Hepatocyte (in vitro differentiated cells): ENCODE measurements at regions not wholly inside any gene's neighbourhood (a gene's known extent, or its start where the extent isn't known, plus 50 kb on each side); places are given as distances from the start of the nearest gene placed in this dataset.

ENCODE experiments used
- DNase-seq: peaks from one replicate; pipeline ENCODE4 v3.0.0-alpha.2; 2016; ENCODE audit warnings: low spot score
- H2AFZ ChIP-seq: fragments of 200-600 bp; sonication (generic); 2 replicates; pipeline ENCODE4 v1.6.0; 2016; ENCODE audit warnings: antibody characterized with exemption, mild to moderate bottlenecking
- H3K27ac ChIP-seq: fragments of 200-600 bp; sonication (generic); 2 replicates; pipeline ENCODE4 v1.5.1; 2016; ENCODE audit warnings: mild to moderate bottlenecking
- H3K27me3 ChIP-seq: fragments of 200-600 bp; sonication (generic); 2 replicates; pipeline ENCODE4 v1.6.1; 2016
- H3K36me3 ChIP-seq: fragments of 200-600 bp; sonication (generic); replicated peaks from 2 replicates; pipeline ENCODE4 v1.5.1; 2016; ENCODE audit warnings: low read depth; ENCODE audit not compliant: insufficient read depth
- H3K4me1 ChIP-seq: fragments of 200-600 bp; sonication (generic); 2 replicates; pipeline ENCODE4 v1.5.1; 2016; ENCODE audit warnings: mild to moderate bottlenecking, moderate library complexity; ENCODE audit not compliant: insufficient read depth
- H3K4me2 ChIP-seq: fragments of 200-600 bp; sonication (generic); 2 replicates; pipeline ENCODE4 v1.6.0; 2016
- H3K4me3 ChIP-seq: fragments of 200-600 bp; sonication (generic); 2 replicates; pipeline ENCODE4 v1.5.1; 2016; ENCODE audit warnings: mild to moderate bottlenecking
- H3K79me2 ChIP-seq: fragments of 200-600 bp; sonication (generic); 2 replicates; pipeline ENCODE4 v1.6.0; 2017; ENCODE audit warnings: mild to moderate bottlenecking
- H3K9me2 ChIP-seq: fragments of 200-600 bp; sonication (generic); replicated peaks from 2 replicates; pipeline ENCODE4 v1.6.0; 2017; ENCODE audit warnings: mild to moderate bottlenecking; ENCODE audit not compliant: insufficient read depth
- H3K9me3 ChIP-seq: fragments of 200-600 bp; sonication (generic); 2 replicates; pipeline ENCODE4 v1.5.1; 2016; ENCODE audit warnings: low read depth, mild to moderate bottlenecking
- H4K20me1 ChIP-seq: fragments of 200-600 bp; sonication (generic); 2 replicates; pipeline ENCODE4 v1.6.0; 2016; ENCODE audit warnings: mild to moderate bottlenecking; ENCODE audit not compliant: insufficient read depth, poor library complexity, severe bottlenecking
- CTCF ChIP-seq: fragments of 200-600 bp; sonication (generic); IDR thresholded peaks from 2 replicates; pipeline ENCODE4 v1.5.1; 2016; ENCODE audit warnings: antibody characterized with exemption, mild to moderate bottlenecking; ENCODE audit not compliant: poor library complexity
- EZH2 ChIP-seq: fragments of 200-600 bp; sonication (generic); IDR thresholded peaks from 2 replicates; pipeline ENCODE4 v1.6.1; 2016; ENCODE audit warnings: antibody characterized with exemption, mild to moderate bottlenecking, borderline replicate concordance
- EZH2phosphoT487 ChIP-seq: fragments of 200-600 bp; sonication (generic); IDR thresholded peaks from one replicate; pipeline ENCODE4 v1.6.1; 2018; ENCODE audit warnings: antibody characterized with exemption, mild to moderate bottlenecking, low read depth, moderate library complexity; ENCODE audit not compliant: unreplicated experiment, severe bottlenecking
- WGBS: methylation state at CpG from one replicate; pipeline ENCODE4 v1.1.6; 2016; ENCODE audit warnings: low lambda C conversion rate; ENCODE audit errors: missing lambda C conversion rate; 5-methylcytosine and 5-hydroxymethylcytosine counted together

DNA sequence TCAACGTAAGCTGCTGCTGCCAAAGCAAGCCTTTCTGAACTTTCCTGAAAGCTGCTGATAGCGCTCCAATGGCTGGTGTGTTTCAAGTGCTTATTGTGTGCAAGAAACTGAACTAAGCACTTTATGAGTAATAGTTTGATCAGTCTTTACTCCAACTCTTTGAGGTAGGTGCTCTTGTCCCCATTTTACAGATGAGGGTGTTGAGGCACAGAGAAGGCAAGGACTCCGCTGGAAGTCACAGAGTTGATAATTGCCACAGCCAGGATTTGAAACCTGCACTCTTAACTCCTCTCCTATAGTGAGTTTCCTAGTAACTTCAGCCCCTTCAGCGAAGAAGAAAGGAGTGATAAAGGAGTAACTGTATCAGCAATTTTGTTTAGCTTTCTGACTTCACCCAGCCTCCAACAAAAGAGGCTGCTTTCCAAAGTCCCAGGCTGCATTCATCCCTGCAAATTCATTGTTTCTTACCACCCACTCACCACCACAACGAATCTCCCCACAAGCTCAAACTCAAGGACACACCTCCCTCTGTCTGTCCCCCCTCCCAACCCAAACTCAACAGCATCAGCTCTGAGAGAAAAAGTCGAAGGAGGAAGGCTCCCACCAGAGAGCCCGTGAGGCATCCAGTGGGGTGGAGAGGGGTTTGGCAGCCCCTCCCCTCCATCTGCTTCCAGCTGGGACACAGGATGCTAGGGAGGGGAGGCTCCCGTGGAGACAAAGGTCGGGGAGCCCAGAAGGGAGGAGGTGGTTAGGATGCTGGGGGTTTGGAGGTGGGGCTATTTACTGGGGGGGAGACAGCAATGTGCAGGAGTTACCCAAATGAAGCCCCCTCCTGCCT lies 139.6 kb downstream of the NAV1 start:
- Histone ChIP-seq H3K4me3 (no peak overlapping the region), H3K9me3 (no peaks in the 10 kb centered on the region), H3K9me2 (no peaks in the 10 kb centered on the region), H3K36me3 (no peaks in the 10 kb centered on the region), H3K4me2 (no peak overlapping the region), H3K27me3 (peaks cover 4% of the 10 kb centered on the region), H4K20me1 (no peaks in the 10 kb centered on the region), H3K27ac (no peak overlapping the region), H3K79me2 (peaks cover 2% of the 10 kb centered on the region), H3K4me1 (peaks cover 11% of the 10 kb centered on the region), H2AFZ (no peak overlapping the region)
- DNase-seq = no peak
- TF ChIP-seq EZH2 (no peak), EZH2phosphoT487 (no peak), CTCF (no peak)
- WGBS = 41% methylated on average over 9 of the region's 9 CpGs

DNA sequence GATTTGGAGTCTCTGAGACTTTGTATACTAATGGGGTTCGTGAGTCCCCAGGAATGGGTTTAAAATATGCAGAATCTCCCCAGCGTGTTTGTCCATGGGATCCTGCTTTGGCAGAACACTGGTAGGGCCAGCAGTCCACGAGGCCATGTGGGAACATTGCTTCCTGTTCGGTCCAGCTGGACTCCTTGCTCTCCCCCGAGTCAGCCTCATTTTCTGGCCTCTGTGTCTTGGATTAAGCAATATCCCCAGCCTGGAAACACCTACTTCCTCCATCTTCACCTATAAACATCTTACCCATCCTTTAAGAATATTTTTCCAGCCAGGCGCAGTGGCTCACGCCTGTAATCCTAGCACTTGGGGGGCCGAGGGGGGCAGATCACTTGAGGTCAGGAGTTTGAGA lies 142.4 kb downstream of the NAV1 start:
- 78% methylated on average over 8 of the region's 8 CpGs for WGBS
- Histone ChIP-seq H3K4me1 (peaks cover 5% of the 10 kb centered on the region), H3K36me3 (no peaks in the 10 kb centered on the region), H3K9me2 (no peaks in the 10 kb centered on the region), H3K27me3 (peaks cover 4% of the 10 kb centered on the region), H3K27ac (no peak overlapping the region), H3K9me3 (no peaks in the 10 kb centered on the region), H3K79me2 (peaks cover 2% of the 10 kb centered on the region), H3K4me2 (no peak overlapping the region), H2AFZ (no peak overlapping the region), H3K4me3 (no peak overlapping the region), H4K20me1 (no peaks in the 10 kb centered on the region)
- DNase-seq = no peak
- no peak for TF ChIP-seq EZH2
- TF ChIP-seq EZH2phosphoT487 = no peak
- no peak for TF ChIP-seq CTCF

DNA sequence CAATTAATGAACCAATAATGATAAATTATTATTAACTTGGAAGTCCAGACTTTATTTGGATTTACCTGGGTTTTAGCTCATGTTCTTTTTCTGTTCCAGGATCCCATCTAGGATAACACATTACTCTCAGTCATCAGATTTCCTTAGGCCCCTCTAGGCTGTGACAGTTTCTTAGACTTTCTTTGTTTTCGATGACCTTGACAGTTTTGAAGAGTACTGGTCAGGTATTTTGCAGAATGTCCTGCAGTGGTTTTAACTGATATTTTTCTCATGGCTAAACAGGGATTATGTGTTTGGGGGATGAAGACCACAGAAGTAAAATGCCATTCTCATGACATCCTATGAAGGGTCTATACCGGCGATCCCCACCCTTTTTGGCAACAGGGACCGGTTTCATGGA lies 144.0 kb downstream of the NAV1 start:
- H3K27me3 ChIP-seq = peaks cover 4% of the 10 kb centered on the region
- H3K9me3 ChIP-seq = no peaks in the 10 kb centered on the region

More for the DNA sequence above, 144.0 kb downstream of the NAV1 start:
- no peaks in the 10 kb centered on the region for H3K36me3 ChIP-seq
- no peak for DNase-seq
- H2AFZ ChIP-seq = no peak overlapping the region
- no peaks in the 10 kb centered on the region for H3K9me2 ChIP-seq
- no peak overlapping the region for H3K4me3 ChIP-seq
- no peaks in the 10 kb centered on the region for H3K79me2 ChIP-seq
- H4K20me1 ChIP-seq = no peaks in the 10 kb centered on the region
- H3K4me1 ChIP-seq = peaks cover 13% of the 10 kb centered on the region
- WGBS = 94% methylated on average over 4 of the region's 4 CpGs
- TF ChIP-seq EZH2 (no peak), EZH2phosphoT487 (no peak), CTCF (no peak)
- no peak overlapping the region for H3K4me2 ChIP-seq
- no peak overlapping the region for H3K27ac ChIP-seq
